SK-N-SH (cell line): ENCODE measurements at regions not wholly inside any gene's neighbourhood (a gene's known extent, or its start where the extent isn't known, plus 50 kb on each side); places are given as distances from the start of the nearest gene placed in this dataset.

ENCODE experiments used
- CTCF ChIA-PET: fragments of 300-600, 350-600 bp; formaldehyde crosslinking; extraction: SDS; loops from one replicate; lab custom pipeline; 2021; lab: Yijun Ruan, JAX
- POLR2A ChIA-PET: fragments of 350-600 bp; sonication (Branson Sonifier 250); formaldehyde crosslinking; extraction: SDS; loops from one replicate; lab custom pipeline; 2020; ENCODE audit warnings: antibody characterized with exemption, inconsistent platforms; lab: Yijun Ruan, JAX
- DNase-seq: peaks from one replicate; pipeline ENCODE4 v3.0.0; 2012
- H2AFZ ChIP-seq: fragments of 200-600 bp; sonication (generic); 2 replicates; pipeline ENCODE4 v1.8.1; 2016; ENCODE audit warnings: antibody characterized with exemption, mild to moderate bottlenecking, low read depth
- H3F3A ChIP-seq: fragments of 200-600 bp; sonication (generic); replicated peaks from 2 replicates; pipeline ENCODE3; 2016; ENCODE audit warnings: antibody characterized with exemption, mild to moderate bottlenecking; ENCODE audit not compliant: insufficient read depth
- H3K27ac ChIP-seq, 2 experiments: fragments of 200-500 bp in 1 of 2; fragments of 200-600 bp in 1 of 2; sonication (Bioruptor generic) in 1 of 2; sonication (generic), shearing (Covaris generic) in 1 of 2; 2 replicates each; pipeline versions ENCODE4 v1.5.1 to v1.6.1; 2014 to 2016; ENCODE audit warnings: low read depth in 2 of 2, inconsistent platforms in 1 of 2, low read length in 1 of 2, mild to moderate bottlenecking in 1 of 2, mixed read lengths in 1 of 2
- H3K27me3 ChIP-seq: fragments of 200-600 bp; sonication (generic), shearing (Covaris generic); 2 replicates; pipeline ENCODE4 v1.6.1; 2016; ENCODE audit warnings: mixed run types; ENCODE audit not compliant: insufficient read depth
- H3K36me3 ChIP-seq, 2 experiments: fragments of 200-500 bp in 1 of 2; fragments of 200-600 bp in 1 of 2; sonication (Bioruptor generic) in 1 of 2; sonication (generic) in 1 of 2; replicated peaks in 1 of 2; 2 replicates each; pipeline versions ENCODE3 to v1.5.1; 2014 to 2016; ENCODE audit warnings: low read length in 1 of 2, mild to moderate bottlenecking in 1 of 2; ENCODE audit not compliant: insufficient read depth in 2 of 2, control insufficient read depth in 1 of 2
- H3K4me1 ChIP-seq, 2 experiments: fragments of 200-500 bp in 1 of 2; fragments of 200-600 bp in 1 of 2; sonication (Bioruptor generic) in 1 of 2; sonication (generic), shearing (Covaris generic) in 1 of 2; 2 replicates each; pipeline versions ENCODE4 v1.5.1 to v1.6.1; 2014 to 2016; ENCODE audit warnings: low read depth in 1 of 2, low read length in 1 of 2, mixed run types in 1 of 2; ENCODE audit not compliant: insufficient read depth in 2 of 2, control insufficient read depth in 1 of 2
- H3K4me2 ChIP-seq: fragments of 200-600 bp; sonication (generic), shearing (Covaris generic); 2 replicates; pipeline ENCODE4 v1.6.1; 2017; ENCODE audit warnings: mixed run types
- H3K4me3 ChIP-seq, 2 experiments: fragments of 200-500 bp in 1 of 2; fragments of 200-600 bp in 1 of 2; sonication (Bioruptor generic) in 1 of 2; sonication (generic), shearing (Covaris generic) in 1 of 2; 2 replicates each; pipeline versions ENCODE4 v1.5.1 to v1.8.1; 2014 to 2016; ENCODE audit warnings: low read depth in 2 of 2, inconsistent platforms in 1 of 2, low read length in 1 of 2, mild to moderate bottlenecking in 1 of 2, mixed read lengths in 1 of 2, moderate library complexity in 1 of 2
- H3K79me2 ChIP-seq: fragments of 200-600 bp; sonication (generic); 2 replicates; pipeline ENCODE4 v1.8.1; 2017; ENCODE audit warnings: mild to moderate bottlenecking; ENCODE audit not compliant: insufficient read depth
- H3K9ac ChIP-seq: fragments of 200-600 bp; sonication (generic); 2 replicates; pipeline ENCODE4 v1.6.1; 2017; ENCODE audit warnings: mixed run types
- H3K9me2 ChIP-seq: fragments of 200-600 bp; sonication (generic); 2 replicates; pipeline ENCODE4 v1.6.1; 2017; ENCODE audit warnings: mixed run types
- H3K9me3 ChIP-seq: fragments of 200-600 bp; sonication (generic); 2 replicates; pipeline ENCODE4 v1.6.1; 2017; ENCODE audit warnings: mixed run types, mild to moderate bottlenecking, moderate library complexity
- H4K20me1 ChIP-seq: fragments of 200-600 bp; sonication (generic); 2 replicates; pipeline ENCODE4 v1.6.1; 2017; ENCODE audit warnings: mild to moderate bottlenecking, mixed run types; ENCODE audit not compliant: insufficient read depth
- CHD2 ChIP-seq: fragments of 150-350 bp; IDR thresholded peaks from 2 replicates; pipeline ENCODE4 v1.6.1; 2018; ENCODE audit warnings: low read length; ENCODE audit not compliant: partially characterized antibody
- EZH2phosphoT487 ChIP-seq: fragments of 200-600 bp; sonication (generic); IDR thresholded peaks from 2 replicates; pipeline ENCODE4 v1.6.1; 2017; ENCODE audit warnings: low read depth, mixed run types, mild to moderate bottlenecking, antibody characterized with exemption, moderate library complexity, borderline replicate concordance
- GABPA ChIP-seq: IDR thresholded peaks from 2 replicates; pipeline ENCODE4 v1.4.0; 2012; ENCODE audit warnings: low read depth, mild to moderate bottlenecking
- GATA2 ChIP-seq: sonication (generic); formaldehyde crosslinking; IDR thresholded peaks from 2 replicates; pipeline ENCODE4 v1.5.0; 2020; ENCODE audit warnings: mild to moderate bottlenecking, missing genetic modification reagents
- MAX ChIP-seq: IDR thresholded peaks from 2 replicates; pipeline ENCODE4 v1.4.0; 2012; ENCODE audit warnings: low read depth
- NFIC ChIP-seq: IDR thresholded peaks from 2 replicates; pipeline ENCODE4 v1.4.0; 2012; ENCODE audit warnings: borderline replicate concordance
- RCOR1 ChIP-seq: fragments of 150-350 bp; IDR thresholded peaks from 2 replicates; pipeline ENCODE4 v1.6.1; 2017; ENCODE audit warnings: antibody characterized with exemption, low read length
- REST ChIP-seq: IDR thresholded peaks from 2 replicates; pipeline ENCODE4 v1.6.1; 2012; ENCODE audit warnings: mild to moderate bottlenecking, low read depth, low read length, moderate library complexity
- SMC3 ChIP-seq: IDR thresholded peaks from 2 replicates; pipeline ENCODE4 v1.6.1; 2012; ENCODE audit warnings: low read depth, low read length, improper control_type of control experiment
- TEAD4 ChIP-seq: IDR thresholded peaks from 2 replicates; pipeline ENCODE4 v1.4.0; 2012; ENCODE audit warnings: mild to moderate bottlenecking, borderline replicate concordance; ENCODE audit not compliant: insufficient read depth
- YY1 ChIP-seq: IDR thresholded peaks from 2 replicates; pipeline ENCODE4 v1.4.0; 2012; ENCODE audit warnings: low read depth, mild to moderate bottlenecking
- ZBTB33 ChIP-seq: IDR thresholded peaks from 2 replicates; pipeline ENCODE4 v1.4.0; 2012; ENCODE audit warnings: low read depth, borderline replicate concordance
- WGBS: methylation state at CpG from one replicate; pipeline ENCODE4 v1.1.6; 2017; ENCODE audit warnings: low lambda C conversion rate; 5-methylcytosine and 5-hydroxymethylcytosine counted together
- TF ChIP-seq, protein P1 (sequence below): IDR thresholded peaks from 2 replicates; pipeline ENCODE4; 2012

DNA sequence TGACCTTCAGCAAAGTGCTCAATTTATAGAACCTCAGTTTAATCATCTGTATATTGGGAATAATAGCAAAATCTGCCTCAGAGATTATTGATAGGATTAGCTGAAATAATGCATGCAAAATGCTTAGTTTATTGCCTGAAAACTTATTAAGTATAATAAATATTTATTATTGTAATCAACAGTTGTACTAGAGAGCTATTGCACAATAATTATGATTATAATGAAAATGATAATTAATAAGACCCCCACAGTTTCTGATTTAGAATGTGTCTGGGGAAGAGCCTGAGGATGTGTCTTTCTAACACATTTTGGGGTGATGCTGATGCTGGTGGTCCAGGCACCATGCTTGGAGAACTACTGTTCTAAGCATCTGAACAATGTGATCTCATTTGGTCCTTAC, 419.6 kb downstream of the NPIPA7 start:
- TF ChIP-seq MAX (no peak), NFIC (no peak), REST (no peak), ZBTB33 (no peak)
- ChIA-PET POLR2A (no interaction called here), CTCF (no interaction called here)
- no peaks in the 10 kb centered on the region for H3K9me2 ChIP-seq
- no peak overlapping the region for H2AFZ ChIP-seq
- H4K20me1 ChIP-seq: no peaks in the 10 kb centered on the region
- H3K4me3 ChIP-seq: no peak overlapping the region
- H3K4me2 ChIP-seq: no peak overlapping the region
- no peaks in the 10 kb centered on the region for H3K4me1 ChIP-seq
- no peaks in the 10 kb centered on the region for H3K27me3 ChIP-seq
- no peaks in the 10 kb centered on the region for H3K79me2 ChIP-seq
- no peaks in the 10 kb centered on the region for H3K36me3 ChIP-seq
- H3K9ac ChIP-seq: no peak overlapping the region
- no peaks in the 10 kb centered on the region for H3F3A ChIP-seq
- no peak overlapping the region for H3K27ac ChIP-seq
- H3K9me3 ChIP-seq: no peaks in the 10 kb centered on the region
- DNase-seq: no peak

DNA sequence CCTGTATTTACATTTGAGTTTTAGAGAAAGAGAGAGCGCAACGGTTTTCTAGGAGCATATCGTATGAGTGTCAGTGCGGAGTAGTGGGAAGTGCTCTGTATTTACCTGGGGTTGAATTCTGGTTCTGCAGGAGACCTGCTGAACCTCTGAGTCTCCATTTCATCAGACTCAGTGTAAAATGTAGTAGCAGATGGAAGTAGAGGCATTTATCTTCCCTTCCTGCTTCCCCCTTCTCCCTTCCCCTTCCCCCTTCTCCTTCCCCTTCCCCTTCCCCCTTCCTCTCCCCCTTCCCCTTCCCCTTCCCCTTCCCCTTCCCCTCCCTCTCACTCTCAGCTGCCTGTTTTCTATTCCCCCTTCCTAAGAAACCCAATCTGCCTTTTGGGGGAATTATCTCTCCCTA, 426.9 kb downstream of the NPIPA7 start:
- WGBS: 64% methylated on average over 4 of the region's 4 CpGs
- CTCF ChIA-PET: no interaction called here
- TF ChIP-seq EZH2phosphoT487: no peak
- TF ChIP-seq RCOR1: no peak
- no peak for TF ChIP-seq NFIC
- no peak for TF ChIP-seq TEAD4
- TF ChIP-seq CHD2: no peak
- no peak for TF ChIP-seq ZBTB33
- TF ChIP-seq REST: no peak
- no peak for TF ChIP-seq MAX
- TF ChIP-seq GATA2: no peak
- TF ChIP-seq YY1: no peak
- no peak for TF ChIP-seq SMC3
- no peak for TF ChIP-seq GABPA
- TF ChIP-seq, protein P1, sequence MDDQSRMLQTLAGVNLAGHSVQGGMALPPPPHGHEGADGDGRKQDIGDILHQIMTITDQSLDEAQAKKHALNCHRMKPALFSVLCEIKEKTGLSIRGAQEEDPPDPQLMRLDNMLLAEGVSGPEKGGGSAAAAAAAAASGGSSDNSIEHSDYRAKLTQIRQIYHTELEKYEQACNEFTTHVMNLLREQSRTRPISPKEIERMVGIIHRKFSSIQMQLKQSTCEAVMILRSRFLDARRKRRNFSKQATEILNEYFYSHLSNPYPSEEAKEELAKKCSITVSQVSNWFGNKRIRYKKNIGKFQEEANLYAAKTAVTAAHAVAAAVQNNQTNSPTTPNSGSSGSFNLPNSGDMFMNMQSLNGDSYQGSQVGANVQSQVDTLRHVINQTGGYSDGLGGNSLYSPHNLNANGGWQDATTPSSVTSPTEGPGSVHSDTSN: no peak

More for the DNA sequence above, 426.9 kb downstream of the NPIPA7 start:
- Histone ChIP-seq H3F3A (no peaks in the 10 kb centered on the region), H3K4me2 (no peak overlapping the region), H3K9ac (no peak overlapping the region), H3K27me3 (no peaks in the 10 kb centered on the region), H3K9me3 (no peaks in the 10 kb centered on the region), H2AFZ (no peak overlapping the region), H3K9me2 (no peaks in the 10 kb centered on the region), H4K20me1 (no peaks in the 10 kb centered on the region), H3K79me2 (no peaks in the 10 kb centered on the region), H3K27ac (no peak overlapping the region), H3K4me3 (no peak overlapping the region), H3K36me3 (no peaks in the 10 kb centered on the region), H3K4me1 (no peaks in the 10 kb centered on the region)
- DNase-seq: no peak
- POLR2A ChIA-PET: no interaction called here
